Activated CD8-positive, alpha-beta memory T cell treated with anti-CD3 and anti-CD28 coated beads for 36 hours (primary cell): ENCODE measurements at regions not wholly inside any gene's neighbourhood (a gene's known extent, or its start where the extent isn't known, plus 50 kb on each side); places are given as distances from the start of the nearest gene placed in this dataset.
"Not testable (repeated sequence)": the region's sequence is repeated elsewhere in the genome, so short reads cannot be mapped to it uniquely, and the experiment has no call there.

Experiments used
- CTCF ChIA-PET: fragments of 350-600 bp; sonication (Branson Sonifier 250); formaldehyde crosslinking; loops from one replicate; lab custom pipeline; 2021; ENCODE audit warnings: antibody characterized with exemption; lab: Charles Lee
- POLR2A ChIA-PET: fragments of 350-600 bp; sonication (Branson Sonifier 250); formaldehyde crosslinking; loops from one replicate; lab custom pipeline; 2021; ENCODE audit warnings: antibody characterized with exemption; lab: Charles Lee

GRCh38 chr12:32010631-32011336, 51.6 kb downstream of the RESF1 start:
- ChIA-PET CTCF (interaction anchor here (0.7 kb wide), 1 partner anchor 187 kb away, joined by 4 read pairs; no protein-coding TSS in a partner anchor), POLR2A (no interaction called here)

GRCh38 chr12:32012249-32012785, 53.1 kb downstream of the RESF1 start:
- CTCF ChIA-PET = interaction anchor here (0.7 kb wide), 1 partner anchor 732 kb away, joined by 3 read pairs; no protein-coding TSS in a partner anchor
- POLR2A ChIA-PET = interaction anchor here (0.6 kb wide), 1 partner anchor 16 kb away, joined by 5 read pairs; no protein-coding TSS in a partner anchor

- POLR2A ChIA-PET = no interaction called here
- CTCF ChIA-PET = no interaction called here
Observed at GRCh38 chr12:32015036-32015435, 55.8 kb downstream of the RESF1 start.

GRCh38 chr12:32016680-32017482, 57.7 kb downstream of the RESF1 start:
- ChIA-PET POLR2A (no interaction called here), CTCF (no interaction called here)

GRCh38 chr12:32021346-32021773, 62.1 kb downstream of the RESF1 start:
- CTCF ChIA-PET = no interaction called here
- POLR2A ChIA-PET = no interaction called here

GRCh38 chr12:32022387-32022786, 63.2 kb downstream of the RESF1 start:
- CTCF ChIA-PET = not testable (repeated sequence)
- POLR2A ChIA-PET = interaction anchor here (0.6 kb wide), 1 partner anchor 147 kb away, joined by 3 read pairs; no protein-coding TSS in a partner anchor

GRCh38 chr12:32023861-32024260, 64.6 kb downstream of the RESF1 start:
- CTCF ChIA-PET, POLR2A ChIA-PET: not testable (repeated sequence)

GRCh38 chr12:32024884-32025592, 65.8 kb downstream of the RESF1 start:
- ChIA-PET CTCF (no interaction called here), POLR2A (interaction anchor here (1.1 kb wide), 1 partner anchor 58 kb away, joined by 3 read pairs; no protein-coding TSS in a partner anchor)

GRCh38 chr12:32025906-32026305, 66.7 kb downstream of the RESF1 start:
- CTCF ChIA-PET = no interaction called here
- POLR2A ChIA-PET = interaction anchor here (0.6 kb wide), 1 partner anchor 35 kb away, joined by 6 read pairs; no protein-coding TSS in a partner anchor

- POLR2A ChIA-PET = no interaction called here
- CTCF ChIA-PET = no interaction called here
Observed at GRCh38 chr12:32027684-32028365, 68.6 kb downstream of the RESF1 start.

- POLR2A ChIA-PET = no interaction called here
- CTCF ChIA-PET = no interaction called here
Observed at GRCh38 chr12:32030151-32030550, 70.9 kb downstream of the RESF1 start.

GRCh38 chr12:32030676-32031075, 71.5 kb downstream of the RESF1 start:
- ChIA-PET CTCF (no interaction called here), POLR2A (no interaction called here)

GRCh38 chr12:32031109-32031508, 71.9 kb downstream of the RESF1 start:
- CTCF ChIA-PET = no interaction called here
- POLR2A ChIA-PET = no interaction called here

GRCh38 chr12:32032205-32032810, 73.1 kb downstream of the RESF1 start:
- ChIA-PET CTCF (interaction anchor here (0.7 kb wide), 1 partner anchor 410 kb away, joined by 3 read pairs; no protein-coding TSS in a partner anchor), POLR2A (no interaction called here)

GRCh38 chr12:32033406-32033805, 73.2 kb upstream of the BICD1 start:
- CTCF ChIA-PET = interaction anchor here (0.7 kb wide), 1 partner anchor 374 kb away, joined by 4 read pairs; the partner anchor contains the start of gene ETFBKMT
- POLR2A ChIA-PET = no interaction called here

- CTCF ChIA-PET = no interaction called here
Observed at GRCh38 chr12:32034045-32034444, 72.6 kb upstream of the BICD1 start.

GRCh38 chr12:32036477-32037263, 70.0 kb upstream of the BICD1 start:
- CTCF ChIA-PET = no interaction called here

More at GRCh38 chr12:32034045-32034444, 72.6 kb upstream of the BICD1 start:
- POLR2A ChIA-PET = no interaction called here

More at GRCh38 chr12:32036477-32037263, 70.0 kb upstream of the BICD1 start:
- POLR2A ChIA-PET = no interaction called here
